ENCODE measurements at regions not wholly inside any gene's neighbourhood (a gene's known extent, or its start where the extent isn't known, plus 50 kb on each side); places are given as distances from the start of the nearest gene placed in this dataset.
"Not testable (repeated sequence)": the region's sequence is repeated elsewhere in the genome, so short reads cannot be mapped to it uniquely, and the experiment has no call there.

GRCh38 chr20:56773749-56774148 lies 144.6 kb downstream of the TFAP2C start:
- no peak for DNase-seq

- no peak for DNase-seq
Observed at GRCh38 chr20:56774873-56775272, 145.8 kb downstream of the TFAP2C start.

- DNase-seq: no peak
Observed at GRCh38 chr20:56776345-56776744, 147.2 kb downstream of the TFAP2C start.

GRCh38 chr20:56778765-56779195 lies 149.7 kb downstream of the TFAP2C start:
- DNase-seq: no peak

GRCh38 chr20:56779452-56780143 lies 150.5 kb downstream of the TFAP2C start:
- no peak for DNase-seq

GRCh38 chr20:56780266-56780665 lies 151.2 kb downstream of the TFAP2C start:
- DNase-seq: no peak

GRCh38 chr20:56781108-56781739 lies 152.1 kb downstream of the TFAP2C start:
- no peak for DNase-seq

- not testable (repeated sequence) for DNase-seq
Observed at GRCh38 chr20:56781987-56782560, 153.0 kb downstream of the TFAP2C start.

- DNase-seq: not testable (repeated sequence)
Observed at GRCh38 chr20:56782814-56783213, 153.7 kb downstream of the TFAP2C start.

- no peak for DNase-seq
Observed at GRCh38 chr20:56783826-56784225, 154.7 kb downstream of the TFAP2C start.

- no peak for DNase-seq
Observed at GRCh38 chr20:56786503-56786902, 157.4 kb downstream of the TFAP2C start.

GRCh38 chr20:56788041-56788670 lies 159.1 kb downstream of the TFAP2C start:
- DNase-seq: no peak

- DNase-seq: no peak
Observed at GRCh38 chr20:56788671-56789610, 159.8 kb downstream of the TFAP2C start.

GRCh38 chr20:56793916-56794315 lies 164.8 kb downstream of the TFAP2C start:
- no peak for DNase-seq

GRCh38 chr20:56795492-56795891 lies 166.4 kb downstream of the TFAP2C start:
- DNase-seq: no peak

GRCh38 chr20:56796345-56796744 lies 167.2 kb downstream of the TFAP2C start:
- no peak for DNase-seq

- no peak for DNase-seq
Observed at GRCh38 chr20:56797023-56797422, 167.9 kb downstream of the TFAP2C start.

GRCh38 chr20:56798634-56799033 lies 169.5 kb downstream of the TFAP2C start:
- no peak for DNase-seq

- no peak for DNase-seq
Observed at GRCh38 chr20:56799187-56799586, 170.1 kb downstream of the TFAP2C start.

GRCh38 chr20:56800088-56800487 lies 171.0 kb downstream of the TFAP2C start:
- no peak for DNase-seq

- DNase-seq: no peak
Observed at GRCh38 chr20:56801971-56802755, 173.1 kb downstream of the TFAP2C start.

GRCh38 chr20:56802805-56803204 lies 173.7 kb downstream of the TFAP2C start:
- DNase-seq: no peak

All from NCI-H2227 treated with DMSO at 0.1 percent for 48 hours (cell line).